ENCODE measurements at regions not wholly inside any gene's neighbourhood (a gene's known extent, or its start where the extent isn't known, plus 50 kb on each side); places are given as distances from the start of the nearest gene placed in this dataset.

DNA sequence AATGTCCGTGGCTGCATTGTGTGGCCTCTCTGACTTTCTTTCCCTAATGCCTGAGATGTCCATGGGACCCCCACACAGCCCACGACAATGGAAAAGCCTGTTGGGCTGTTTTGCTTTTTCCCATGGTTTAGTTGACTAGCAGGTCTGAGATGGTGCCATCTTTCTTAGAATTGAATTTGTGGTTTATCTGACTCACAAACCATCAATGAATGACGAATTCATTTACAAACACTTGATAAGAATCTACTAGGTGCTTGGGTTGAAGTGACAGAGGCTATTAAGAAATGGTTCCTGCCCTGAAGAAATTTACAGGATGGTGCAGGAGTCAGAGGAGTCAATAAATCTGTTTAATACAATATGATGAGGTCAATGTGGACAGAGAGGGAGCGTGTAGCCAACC lies 75.4 kb downstream of the OTUD1 start:
- H3K9me3 ChIP-seq (ENCODE audit: low read length), result no peaks in the 10 kb centered on the region
- no peak for DNase-seq (ENCODE audit: low spot score)
- H3K27ac ChIP-seq (ENCODE audit: low read depth, low read length, poor library complexity, severe bottlenecking), result no peak overlapping the region
- BruUV-seq (replicated peaks), result no TSS peak
- H3K79me2 ChIP-seq (ENCODE audit: insufficient read depth, low read depth, low read length), result no peaks in the 10 kb centered on the region
- intact Hi-C loops (cut with micrococcal nuclease; ENCODE audit: unreplicated experiment), result no loop called here
- no peak overlapping the region for H3K4me3 ChIP-seq (ENCODE audit: low read depth, low read length, poor library complexity, severe bottlenecking)
- no peaks in the 10 kb centered on the region for H3K4me1 ChIP-seq (ENCODE audit: insufficient read depth, low read length, poor library complexity, severe bottlenecking)
- no peak overlapping the region for H3K4me2 ChIP-seq (ENCODE audit: low read length)
- H4K20me1 ChIP-seq (ENCODE audit: insufficient read depth, low read length), result no peaks in the 10 kb centered on the region
- POLR2A ChIA-PET, result interaction anchor here (0.6 to 0.8 kb wide), 2 partner anchors 28 to 132 kb away, joined by 3 read pairs; no protein-coding TSS in a partner anchor
- no peak for TF ChIP-seq EZH2phosphoT487 (IDR thresholded peaks at IDR 0.05; ENCODE audit: borderline replicate concordance, low read depth, low read length)
- TF ChIP-seq, protein P1, sequence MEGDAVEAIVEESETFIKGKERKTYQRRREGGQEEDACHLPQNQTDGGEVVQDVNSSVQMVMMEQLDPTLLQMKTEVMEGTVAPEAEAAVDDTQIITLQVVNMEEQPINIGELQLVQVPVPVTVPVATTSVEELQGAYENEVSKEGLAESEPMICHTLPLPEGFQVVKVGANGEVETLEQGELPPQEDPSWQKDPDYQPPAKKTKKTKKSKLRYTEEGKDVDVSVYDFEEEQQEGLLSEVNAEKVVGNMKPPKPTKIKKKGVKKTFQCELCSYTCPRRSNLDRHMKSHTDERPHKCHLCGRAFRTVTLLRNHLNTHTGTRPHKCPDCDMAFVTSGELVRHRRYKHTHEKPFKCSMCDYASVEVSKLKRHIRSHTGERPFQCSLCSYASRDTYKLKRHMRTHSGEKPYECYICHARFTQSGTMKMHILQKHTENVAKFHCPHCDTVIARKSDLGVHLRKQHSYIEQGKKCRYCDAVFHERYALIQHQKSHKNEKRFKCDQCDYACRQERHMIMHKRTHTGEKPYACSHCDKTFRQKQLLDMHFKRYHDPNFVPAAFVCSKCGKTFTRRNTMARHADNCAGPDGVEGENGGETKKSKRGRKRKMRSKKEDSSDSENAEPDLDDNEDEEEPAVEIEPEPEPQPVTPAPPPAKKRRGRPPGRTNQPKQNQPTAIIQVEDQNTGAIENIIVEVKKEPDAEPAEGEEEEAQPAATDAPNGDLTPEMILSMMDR (conservative IDR thresholded peaks at IDR 0.05; ENCODE audit: low read length), result no peak
- H2AFZ ChIP-seq (ENCODE audit: low read length), result no peak overlapping the region
- CTCF ChIA-PET (ENCODE audit: unreplicated experiment), result no interaction called here
- H3K36me3 ChIP-seq (ENCODE audit: insufficient read depth, low read length), result no peaks in the 10 kb centered on the region
- no peaks in the 10 kb centered on the region for H3K9me2 ChIP-seq (ENCODE audit: insufficient read depth, low read length)

DNA sequence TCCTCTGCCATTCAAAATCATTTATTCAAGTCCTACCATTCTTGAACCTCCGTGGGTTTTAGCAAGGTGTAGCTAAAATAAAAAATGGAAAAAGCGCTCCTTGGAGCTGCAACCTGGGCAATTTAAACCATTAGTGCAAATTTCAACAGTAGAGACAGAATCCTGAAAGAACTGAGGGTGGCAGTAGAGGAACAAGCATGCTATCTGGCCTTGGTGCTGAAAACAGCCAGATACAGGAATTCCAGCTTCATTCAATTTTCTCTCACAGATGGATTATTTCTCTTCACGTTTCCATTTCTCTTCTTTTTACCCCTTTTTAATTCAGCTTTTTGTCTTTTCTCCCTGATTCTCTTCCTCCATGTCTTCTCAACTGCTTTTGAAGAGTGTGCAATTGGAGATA lies 77.7 kb downstream of the OTUD1 start:
- BruUV-seq (replicated peaks), result no TSS peak
- peaks cover 5% of the 10 kb centered on the region for H3K4me1 ChIP-seq (ENCODE audit: insufficient read depth, low read length, poor library complexity, severe bottlenecking)
- H3K36me3 ChIP-seq (ENCODE audit: insufficient read depth, low read length), result no peaks in the 10 kb centered on the region
- no peaks in the 10 kb centered on the region for H3K9me2 ChIP-seq (ENCODE audit: insufficient read depth, low read length)
- ChIA-PET POLR2A (interaction anchor here (0.7 to 2.4 kb wide), 2 partner anchors 13 to 237 kb away, joined by 3 to 7 read pairs; no protein-coding TSS in a partner anchor), CTCF (ENCODE audit: unreplicated experiment) (no interaction called here)
- no peak overlapping the region for H3K4me3 ChIP-seq (ENCODE audit: low read depth, low read length, poor library complexity, severe bottlenecking)
- no peaks in the 10 kb centered on the region for H4K20me1 ChIP-seq (ENCODE audit: insufficient read depth, low read length)
- H3K27ac ChIP-seq (ENCODE audit: low read depth, low read length, poor library complexity, severe bottlenecking), result no peak overlapping the region
- H2AFZ ChIP-seq (ENCODE audit: low read length), result no peak overlapping the region
- no peak for TF ChIP-seq EZH2phosphoT487 (IDR thresholded peaks at IDR 0.05; ENCODE audit: borderline replicate concordance, low read depth, low read length)
- TF ChIP-seq, protein P1 (conservative IDR thresholded peaks at IDR 0.05; ENCODE audit: low read length), result peak; percentile 60
- no peaks in the 10 kb centered on the region for H3K79me2 ChIP-seq (ENCODE audit: insufficient read depth, low read depth, low read length)
- intact Hi-C loops (cut with micrococcal nuclease; ENCODE audit: unreplicated experiment), result no loop called here
- no peak for DNase-seq (ENCODE audit: low spot score)
- no peak overlapping the region for H3K4me2 ChIP-seq (ENCODE audit: low read length)
- H3K9me3 ChIP-seq (ENCODE audit: low read length), result no peaks in the 10 kb centered on the region

DNA sequence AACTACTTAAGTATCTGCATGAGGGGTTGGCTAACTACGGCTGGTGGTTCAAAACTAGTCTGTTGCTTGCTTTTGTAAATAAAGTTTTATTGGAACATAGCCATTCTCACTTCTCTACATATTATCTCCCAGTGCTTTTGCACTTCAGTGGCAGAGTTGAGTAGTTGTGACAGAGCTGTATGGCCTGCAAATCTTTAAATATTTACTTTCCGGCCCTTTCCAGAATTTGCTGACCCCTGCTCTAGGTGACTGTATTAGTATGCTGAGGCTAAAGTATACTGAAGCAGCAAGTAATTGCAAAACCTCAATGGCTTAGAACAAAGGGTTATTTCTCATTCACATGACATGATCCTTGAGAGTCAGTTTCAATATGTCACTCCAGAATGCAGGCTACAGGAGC lies 78.3 kb downstream of the OTUD1 start:
- Histone ChIP-seq H3K4me2 (ENCODE audit: low read length) (no peak overlapping the region), H3K27ac (ENCODE audit: low read depth, low read length, poor library complexity, severe bottlenecking) (no peak overlapping the region), H3K9me3 (ENCODE audit: low read length) (no peaks in the 10 kb centered on the region), H4K20me1 (ENCODE audit: insufficient read depth, low read length) (no peaks in the 10 kb centered on the region), H2AFZ (ENCODE audit: low read length) (no peak overlapping the region), H3K36me3 (ENCODE audit: insufficient read depth, low read length) (no peaks in the 10 kb centered on the region), H3K79me2 (ENCODE audit: insufficient read depth, low read depth, low read length) (no peaks in the 10 kb centered on the region), H3K4me1 (ENCODE audit: insufficient read depth, low read length, poor library complexity, severe bottlenecking) (peaks cover 11% of the 10 kb centered on the region), H3K4me3 (ENCODE audit: low read depth, low read length, poor library complexity, severe bottlenecking) (no peak overlapping the region), H3K9me2 (ENCODE audit: insufficient read depth, low read length) (no peaks in the 10 kb centered on the region)
- CTCF ChIA-PET (ENCODE audit: unreplicated experiment), result no interaction called here
- POLR2A ChIA-PET, result interaction anchor here (2.4 kb wide), 1 partner anchor 12 kb away, joined by 7 read pairs; no protein-coding TSS in a partner anchor
- no peak for DNase-seq (ENCODE audit: low spot score)
- TF ChIP-seq, protein P1 (conservative IDR thresholded peaks at IDR 0.05; ENCODE audit: low read length), result no peak
- TF ChIP-seq EZH2phosphoT487 (IDR thresholded peaks at IDR 0.05; ENCODE audit: borderline replicate concordance, low read depth, low read length), result no peak
- BruUV-seq (replicated peaks), result no TSS peak
- intact Hi-C loops (cut with micrococcal nuclease; ENCODE audit: unreplicated experiment), result no loop called here

All from OCI-LY7 (cell line).